HG02840 (cell line): ENCODE measurements at regions not wholly inside any gene's neighbourhood (a gene's known extent, or its start where the extent isn't known, plus 50 kb on each side); places are given as distances from the start of the nearest gene placed in this dataset.
"Not testable (repeated sequence)": the region's sequence is repeated elsewhere in the genome, so short reads cannot be mapped to it uniquely, and the experiment has no call there.

Source experiments
- ATAC-seq: cut with Tn5 transposase; IDR thresholded peaks from one replicate; pipeline ENCODE4 v1.9.1; 2021; ENCODE audit warnings: mild to moderate bottlenecking, moderate library complexity, moderate number of reproducible peaks; ENCODE audit not compliant: unreplicated experiment, low FRiP score

- ATAC-seq, result no peak
Observed at GRCh38 chr9:3662671-3663070, 136.9 kb upstream of the RFX3 start.

- ATAC-seq, result no peak
Observed at GRCh38 chr9:3660936-3661335, 135.1 kb upstream of the RFX3 start.

GRCh38 chr9:3659647-3660046, 133.8 kb upstream of the RFX3 start:
- no peak for ATAC-seq

GRCh38 chr9:3658964-3659363, 133.2 kb upstream of the RFX3 start:
- no peak for ATAC-seq

GRCh38 chr9:3656224-3656623, 130.4 kb upstream of the RFX3 start:
- ATAC-seq, result no peak

- ATAC-seq, result no peak
Observed at GRCh38 chr9:3650994-3651622, 125.3 kb upstream of the RFX3 start.

GRCh38 chr9:3648722-3649246, 123.0 kb upstream of the RFX3 start:
- ATAC-seq, result no peak

- ATAC-seq, result no peak
Observed at GRCh38 chr9:3648266-3648665, 122.5 kb upstream of the RFX3 start.

- ATAC-seq, result no peak
Observed at GRCh38 chr9:3647652-3648051, 121.9 kb upstream of the RFX3 start.

- ATAC-seq, result no peak
Observed at GRCh38 chr9:3646226-3646625, 120.4 kb upstream of the RFX3 start.

GRCh38 chr9:3642075-3642474, 116.3 kb upstream of the RFX3 start:
- ATAC-seq, result not testable (repeated sequence)

GRCh38 chr9:3629495-3629894, 103.7 kb upstream of the RFX3 start:
- ATAC-seq, result no peak

GRCh38 chr9:3628239-3628638, 102.4 kb upstream of the RFX3 start:
- ATAC-seq, result no peak

GRCh38 chr9:3608011-3608410, 82.2 kb upstream of the RFX3 start:
- peak; percentile 80 for ATAC-seq

GRCh38 chr9:3600672-3601071, 74.9 kb upstream of the RFX3 start:
- no peak for ATAC-seq

GRCh38 chr9:3597792-3598191, 72.0 kb upstream of the RFX3 start:
- ATAC-seq, result no peak

GRCh38 chr9:3586066-3586465, 60.3 kb upstream of the RFX3 start:
- no peak for ATAC-seq

GRCh38 chr9:3585606-3586005, 59.8 kb upstream of the RFX3 start:
- ATAC-seq, result no peak

GRCh38 chr9:3578786-3579185, 53.0 kb upstream of the RFX3 start:
- ATAC-seq, result no peak

GRCh38 chr9:3576328-3576727, 50.5 kb upstream of the RFX3 start:
- ATAC-seq, result no peak

GRCh38 chr9:3575821-3576220, 50.0 kb upstream of the RFX3 start:
- ATAC-seq, result no peak
